ENCODE measurements at regions not wholly inside any gene's neighbourhood (a gene's known extent, or its start where the extent isn't known, plus 50 kb on each side); places are given as distances from the start of the nearest gene placed in this dataset.

DNA sequence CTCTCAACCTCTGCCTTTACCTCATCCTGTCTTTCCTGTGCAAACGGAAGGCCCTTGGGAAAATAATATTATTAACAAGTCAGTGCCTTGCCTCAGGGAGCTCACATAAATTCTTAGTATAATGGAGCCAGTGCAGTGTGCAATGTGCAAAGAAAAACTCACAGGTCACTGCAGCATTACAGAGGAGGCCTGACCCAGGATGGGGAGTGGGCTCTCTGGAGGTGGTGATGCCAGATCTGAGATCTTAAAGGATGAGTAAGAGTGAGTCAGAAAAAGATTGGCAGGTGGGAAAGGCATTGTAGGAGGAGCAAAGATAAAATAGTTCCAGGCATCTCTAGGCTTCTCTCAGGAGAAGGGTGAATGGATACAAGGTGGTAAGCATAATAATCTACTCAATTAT is 185.6 kb upstream of the ADAMTS9 start:
- Mint-ChIP-seq H3K4me3 (no peak overlapping the region), H3K27ac (no peak overlapping the region), H3K36me3 (peaks cover 4% of the 10 kb centered on the region), H3K9me3 (peaks cover 5% of the 10 kb centered on the region), H3K4me1 (ENCODE audit: unreplicated experiment) (peaks cover 5% of the 10 kb centered on the region), H3K27me3 (no peaks in the 10 kb centered on the region)
- DNase-seq (ENCODE audit: extremely low spot score, unreplicated experiment), result no peak
- TF ChIP-seq, protein P1, sequence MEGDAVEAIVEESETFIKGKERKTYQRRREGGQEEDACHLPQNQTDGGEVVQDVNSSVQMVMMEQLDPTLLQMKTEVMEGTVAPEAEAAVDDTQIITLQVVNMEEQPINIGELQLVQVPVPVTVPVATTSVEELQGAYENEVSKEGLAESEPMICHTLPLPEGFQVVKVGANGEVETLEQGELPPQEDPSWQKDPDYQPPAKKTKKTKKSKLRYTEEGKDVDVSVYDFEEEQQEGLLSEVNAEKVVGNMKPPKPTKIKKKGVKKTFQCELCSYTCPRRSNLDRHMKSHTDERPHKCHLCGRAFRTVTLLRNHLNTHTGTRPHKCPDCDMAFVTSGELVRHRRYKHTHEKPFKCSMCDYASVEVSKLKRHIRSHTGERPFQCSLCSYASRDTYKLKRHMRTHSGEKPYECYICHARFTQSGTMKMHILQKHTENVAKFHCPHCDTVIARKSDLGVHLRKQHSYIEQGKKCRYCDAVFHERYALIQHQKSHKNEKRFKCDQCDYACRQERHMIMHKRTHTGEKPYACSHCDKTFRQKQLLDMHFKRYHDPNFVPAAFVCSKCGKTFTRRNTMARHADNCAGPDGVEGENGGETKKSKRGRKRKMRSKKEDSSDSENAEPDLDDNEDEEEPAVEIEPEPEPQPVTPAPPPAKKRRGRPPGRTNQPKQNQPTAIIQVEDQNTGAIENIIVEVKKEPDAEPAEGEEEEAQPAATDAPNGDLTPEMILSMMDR (conservative IDR thresholded peaks at IDR 0.05), result no peak

DNA sequence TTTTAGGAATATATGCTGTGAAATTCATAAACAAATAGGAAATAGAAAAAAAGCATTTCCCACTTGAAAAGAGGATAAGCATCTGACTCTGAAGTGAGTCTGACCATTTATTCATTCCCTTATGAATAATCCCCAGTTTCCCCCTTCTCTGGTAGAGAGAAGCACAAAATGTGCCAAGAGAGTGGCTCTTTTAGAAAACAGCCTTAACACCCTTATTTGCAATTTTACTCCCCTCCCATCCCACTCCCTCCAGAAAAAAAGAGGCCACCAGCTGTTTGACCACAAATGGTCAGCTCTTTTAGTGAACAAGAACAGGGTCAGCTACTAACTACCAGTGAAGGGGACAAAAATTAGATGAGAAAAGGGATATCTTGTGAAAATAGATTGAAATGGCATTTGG is 184.5 kb upstream of the ADAMTS9 start:
- Mint-ChIP-seq H3K27ac (no peak overlapping the region), H3K36me3 (peaks cover 4% of the 10 kb centered on the region), H3K4me3 (no peak overlapping the region), H3K9me3 (peaks cover 5% of the 10 kb centered on the region), H3K27me3 (no peaks in the 10 kb centered on the region), H3K4me1 (ENCODE audit: unreplicated experiment) (peaks cover 5% of the 10 kb centered on the region)
- TF ChIP-seq, protein P1 (conservative IDR thresholded peaks at IDR 0.05), result no peak
- no peak for DNase-seq (ENCODE audit: extremely low spot score, unreplicated experiment)

DNA sequence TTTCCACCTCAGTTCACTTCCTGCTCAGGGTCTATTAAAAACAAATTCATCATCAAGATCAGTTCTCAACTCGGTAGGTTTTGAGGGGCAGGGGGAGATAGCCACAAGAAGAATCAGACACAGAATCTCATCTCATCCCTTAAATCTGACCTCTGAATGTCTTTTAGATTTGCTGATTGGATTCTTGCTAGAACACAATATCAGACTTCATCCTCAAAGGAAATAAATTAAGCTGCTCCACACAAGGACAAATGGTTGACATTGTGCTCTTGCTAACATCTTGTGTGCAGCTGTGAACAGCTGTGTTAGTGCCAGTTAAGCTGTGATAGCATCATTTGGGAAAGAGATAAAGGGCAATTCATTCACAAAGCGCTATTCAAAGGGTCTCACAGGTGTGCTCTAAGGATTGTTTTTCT is 184.0 kb upstream of the ADAMTS9 start:
- no peak overlapping the region for H3K4me3 Mint-ChIP-seq
- peaks cover 5% of the 10 kb centered on the region for H3K9me3 Mint-ChIP-seq
- H3K27ac Mint-ChIP-seq, result no peak overlapping the region
- DNase-seq (ENCODE audit: extremely low spot score, unreplicated experiment), result no peak
- peaks cover 4% of the 10 kb centered on the region for H3K36me3 Mint-ChIP-seq
- peaks cover 5% of the 10 kb centered on the region for H3K4me1 Mint-ChIP-seq (ENCODE audit: unreplicated experiment)
- TF ChIP-seq, protein P1 (conservative IDR thresholded peaks at IDR 0.05), result no peak
- no peaks in the 10 kb centered on the region for H3K27me3 Mint-ChIP-seq

DNA sequence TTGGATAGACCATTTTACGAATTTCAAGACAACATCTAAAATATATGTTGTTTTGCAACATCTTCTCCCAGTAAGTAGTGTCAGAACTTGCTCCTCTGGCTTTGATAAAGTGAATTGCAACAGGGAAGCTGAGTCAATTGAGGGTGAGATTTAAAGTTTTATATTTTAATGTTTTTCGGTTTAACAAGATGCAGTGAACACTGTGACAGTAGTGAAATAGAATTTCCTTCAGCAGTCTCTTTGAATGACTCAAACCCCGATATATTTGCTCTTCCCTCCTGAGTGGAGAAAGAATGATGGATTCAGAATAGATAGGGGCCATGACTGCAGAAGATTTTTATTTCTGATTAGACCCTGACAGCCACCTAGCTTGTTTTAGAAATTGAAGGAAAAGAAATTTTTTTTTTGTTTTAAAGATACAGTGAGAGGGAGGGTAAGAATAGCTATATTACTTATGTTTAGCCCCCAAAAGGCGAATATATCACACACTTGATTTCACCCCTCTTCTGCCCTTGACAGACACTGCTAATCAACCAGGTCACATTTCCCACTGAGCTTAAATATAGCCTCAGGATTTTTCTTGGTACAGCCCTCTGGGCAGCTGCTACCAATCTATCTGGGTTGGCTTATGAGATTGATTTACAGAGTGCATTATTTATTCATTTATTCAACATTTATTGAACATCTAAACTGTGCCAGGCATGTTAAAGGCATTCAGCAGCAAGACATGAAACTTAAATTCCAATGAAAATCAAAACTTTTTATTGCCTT is 183.3 kb upstream of the ADAMTS9 start:
- TF ChIP-seq, protein P1 (conservative IDR thresholded peaks at IDR 0.05), result no peak
- Mint-ChIP-seq H3K4me1 (ENCODE audit: unreplicated experiment) (peaks cover 7% of the 10 kb centered on the region), H3K4me3 (no peak overlapping the region), H3K27me3 (no peaks in the 10 kb centered on the region), H3K9me3 (peaks cover 5% of the 10 kb centered on the region), H3K36me3 (peaks cover 4% of the 10 kb centered on the region), H3K27ac (no peak overlapping the region)
- DNase-seq (ENCODE audit: extremely low spot score, unreplicated experiment), result no peak

DNA sequence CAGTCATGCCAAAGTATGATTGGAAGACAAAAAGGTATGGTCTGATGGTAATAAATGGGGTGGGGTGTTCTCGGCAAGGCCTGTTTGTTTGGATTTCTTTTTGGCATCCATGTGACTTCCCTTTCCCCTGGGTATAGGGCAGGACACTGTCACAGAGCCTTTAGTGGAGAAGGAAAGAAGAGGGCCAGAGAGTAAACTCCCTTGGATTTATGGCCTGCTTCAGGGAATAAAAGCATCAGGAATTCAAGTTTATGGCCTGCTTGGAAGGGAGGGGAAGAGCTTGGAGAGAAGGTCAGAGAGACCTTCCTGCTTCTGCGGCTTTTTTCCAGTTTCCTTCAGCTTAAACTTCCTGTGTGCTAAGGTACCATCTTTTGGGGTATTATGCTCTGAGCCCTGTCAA is 179.4 kb upstream of the ADAMTS9 start:
- Mint-ChIP-seq H3K4me3 (no peak overlapping the region), H3K9me3 (peaks cover 9% of the 10 kb centered on the region), H3K4me1 (ENCODE audit: unreplicated experiment) (peaks cover 22% of the 10 kb centered on the region), H3K36me3 (peaks cover 4% of the 10 kb centered on the region), H3K27ac (no peak overlapping the region), H3K27me3 (no peaks in the 10 kb centered on the region)
- TF ChIP-seq, protein P1 (conservative IDR thresholded peaks at IDR 0.05), result no peak
- no peak for DNase-seq (ENCODE audit: extremely low spot score, unreplicated experiment)
